GM04504 (cell line): ENCODE measurements at regions not wholly inside any gene's neighbourhood (a gene's known extent, or its start where the extent isn't known, plus 50 kb on each side); places are given as distances from the start of the nearest gene placed in this dataset.
"Not testable (repeated sequence)": the region's sequence is repeated elsewhere in the genome, so short reads cannot be mapped to it uniquely, and the experiment has no call there.

ENCODE experiments used
- DNase-seq: peaks from one replicate; pipeline ENCODE4 v3.0.0-alpha.2; 2012; ENCODE audit warnings: low read depth

- no peak for DNase-seq
These were observed 814.8 kb downstream of the BRD1 start for GRCh38 chr22:49012712-49013395.

DNA sequence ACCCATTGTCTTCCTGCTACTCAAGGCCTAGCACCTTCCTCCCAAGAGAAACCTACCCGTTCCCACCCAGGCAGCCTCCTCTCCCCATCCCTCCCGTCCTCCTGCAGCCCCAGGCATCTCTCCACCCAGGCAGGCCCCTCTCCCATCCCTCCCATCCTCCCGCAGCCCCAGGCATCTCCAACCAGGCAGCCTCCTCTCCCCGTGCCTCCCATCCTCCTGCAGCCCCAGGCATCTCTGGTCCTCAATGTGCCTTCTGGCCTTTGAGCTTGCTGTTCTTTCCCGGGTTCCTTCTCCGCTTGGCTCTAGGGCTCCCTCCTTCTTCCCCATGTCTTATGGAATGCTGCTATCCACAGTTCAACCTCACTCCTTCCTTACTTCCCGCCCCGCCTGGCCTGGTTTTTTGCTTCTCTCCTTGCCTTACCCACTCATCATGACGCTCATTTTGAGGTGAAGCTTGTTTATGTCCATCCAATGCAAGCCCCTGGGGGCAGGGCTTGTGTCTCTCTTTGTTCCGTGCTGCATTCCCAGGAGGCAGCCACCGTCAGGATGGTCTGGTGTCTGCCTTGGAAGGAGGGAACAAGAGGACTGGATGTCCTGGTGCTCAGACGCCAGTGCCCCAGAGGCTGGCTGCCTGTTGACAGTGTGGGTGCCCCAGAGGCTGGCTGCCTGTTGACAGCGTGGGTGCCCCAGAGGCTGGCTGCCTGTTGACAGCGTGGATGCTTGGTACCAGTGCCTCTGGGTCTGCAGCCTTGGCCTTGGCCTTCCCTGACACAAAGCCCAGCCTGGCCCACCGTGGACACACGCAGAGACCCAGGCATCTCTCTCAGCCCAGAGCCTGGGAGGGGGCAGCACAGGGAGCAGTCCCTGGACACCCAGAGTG, 815.7 kb downstream of the BRD1 start:
- DNase-seq: no peak

- no peak for DNase-seq
These were observed 816.3 kb downstream of the BRD1 start for GRCh38 chr22:49011379-49011768.

GRCh38 chr22:49010901-49011300, 816.8 kb downstream of the BRD1 start:
- no peak for DNase-seq

DNA sequence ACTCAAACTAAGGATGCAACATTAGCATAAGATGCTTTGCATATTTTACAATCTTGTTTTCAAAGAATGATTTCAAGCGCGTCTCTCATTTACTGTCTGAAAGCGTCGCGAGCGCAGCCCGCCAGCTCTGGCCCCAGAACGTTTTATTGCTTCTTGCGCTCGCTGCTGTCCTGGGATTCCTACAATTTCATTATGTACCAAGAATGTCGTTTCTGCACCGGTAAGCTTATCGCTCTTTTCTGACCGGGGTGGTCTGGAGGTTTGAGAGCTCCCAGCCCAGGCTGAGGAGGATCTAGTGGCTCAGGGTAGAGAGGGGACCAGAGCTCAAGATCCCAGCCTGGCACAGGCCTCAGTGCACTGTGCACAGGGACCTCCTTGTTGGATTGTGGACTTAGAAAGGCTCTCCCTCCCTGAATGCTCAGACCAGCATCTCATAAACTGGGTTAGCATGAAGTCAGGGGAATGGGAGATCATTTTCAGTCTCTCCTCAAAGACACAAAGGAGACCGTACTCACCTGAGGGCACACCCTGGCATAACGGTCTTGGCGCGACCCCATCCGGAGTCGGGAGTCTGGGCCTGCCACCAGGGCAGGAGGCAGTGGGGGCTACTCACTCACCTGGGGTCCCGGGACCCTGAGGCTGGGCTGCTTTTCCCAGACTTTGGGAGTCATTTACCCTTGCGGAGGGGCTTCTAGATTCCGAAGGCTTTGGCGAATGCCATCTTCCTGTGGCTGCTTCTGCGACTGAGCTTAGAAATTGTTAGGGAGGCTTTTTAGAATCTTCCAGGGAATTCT, 817.4 kb downstream of the BRD1 start:
- DNase-seq: no peak

DNA sequence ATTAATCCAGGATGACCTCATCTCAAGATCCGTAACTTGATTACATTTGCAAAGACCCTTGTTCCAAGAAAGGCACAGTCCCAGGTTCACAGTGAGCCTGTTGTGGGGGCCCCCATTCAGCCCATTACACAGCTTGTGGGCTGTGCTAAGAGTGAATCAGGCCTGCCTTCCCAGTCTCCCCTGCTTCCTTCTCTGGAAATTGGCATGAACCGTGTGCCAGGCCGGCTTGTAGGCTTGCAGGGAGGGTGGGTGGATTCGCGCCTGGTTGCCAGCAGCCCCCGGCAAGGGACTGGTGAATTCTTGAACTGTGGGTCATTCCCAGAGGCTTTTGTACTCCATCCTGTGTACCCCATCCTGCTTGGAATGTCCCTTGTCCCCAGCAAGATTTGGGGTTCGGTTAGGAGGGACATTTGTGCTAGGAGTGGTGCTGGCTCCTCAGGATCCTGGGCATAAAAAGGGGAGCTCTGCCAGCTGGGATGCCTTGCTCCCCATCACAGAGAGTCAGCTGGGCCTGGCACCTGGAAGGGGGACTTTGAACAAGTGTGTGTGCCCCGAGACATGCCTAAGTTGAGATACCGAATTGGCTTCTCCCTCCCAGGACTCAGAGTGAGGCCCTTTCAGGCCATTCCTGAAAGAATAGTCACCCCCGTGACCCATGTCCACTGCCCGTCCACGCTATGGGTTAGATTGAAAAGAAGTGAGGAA, 818.2 kb downstream of the BRD1 start:
- no peak for DNase-seq

DNA sequence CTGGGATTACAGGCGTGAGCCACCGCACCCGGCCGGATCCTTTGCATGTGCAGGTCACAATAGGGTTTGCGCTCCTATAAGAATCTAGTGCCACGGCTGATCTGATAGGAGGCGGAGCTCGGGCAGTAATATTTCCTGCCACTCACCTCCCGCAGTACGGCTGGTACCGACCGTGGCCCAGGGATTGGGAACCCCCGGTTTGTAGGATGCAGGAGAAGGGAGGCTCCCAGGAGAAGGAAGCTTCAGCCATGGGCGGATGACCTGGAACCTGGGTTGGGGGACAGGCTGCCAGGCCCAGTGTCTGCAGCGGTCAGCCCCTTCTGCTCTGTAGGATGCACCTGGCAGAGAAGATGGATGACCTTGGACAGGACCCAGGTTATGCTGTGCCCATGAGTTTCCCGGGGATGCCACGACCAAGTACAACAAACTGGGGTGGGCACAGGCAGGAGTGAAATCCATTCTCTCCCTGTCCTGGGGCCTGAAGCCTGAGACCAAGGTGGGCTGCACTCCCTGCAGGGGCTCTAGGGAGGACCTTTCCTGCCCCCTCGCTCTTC, 818.9 kb downstream of the BRD1 start:
- DNase-seq: no peak

DNA sequence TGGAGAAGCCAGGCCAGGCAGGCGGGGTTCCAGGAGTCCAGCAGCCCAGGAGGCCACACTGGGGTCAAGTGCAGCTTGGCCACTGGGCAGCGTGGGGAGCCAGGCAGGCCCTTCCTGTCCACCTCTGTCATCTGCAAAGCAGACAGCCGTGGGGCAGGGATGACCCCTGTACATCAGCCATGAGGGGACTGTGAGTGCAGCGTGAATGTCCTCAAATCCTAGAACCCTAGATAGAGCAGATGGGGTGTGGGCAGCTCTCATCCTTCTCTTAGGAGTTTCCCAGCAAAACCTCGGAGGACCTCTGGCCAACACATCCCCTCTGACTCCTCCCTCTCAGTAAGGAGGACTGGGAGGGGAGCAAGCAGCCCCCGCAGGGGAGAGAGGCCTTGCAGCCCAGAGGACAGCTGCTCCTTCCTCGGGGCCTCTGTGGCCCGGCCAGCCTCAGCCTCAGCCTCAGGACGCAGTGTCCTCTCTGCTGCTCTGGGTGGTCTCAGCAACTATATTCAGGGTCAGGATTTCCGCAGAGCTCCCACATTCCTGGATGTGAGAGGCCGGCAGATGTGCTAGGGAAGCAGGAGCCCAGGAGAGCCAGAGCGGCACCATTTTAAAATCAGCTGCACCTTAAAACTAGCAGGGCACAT, 820.5 kb downstream of the BRD1 start:
- no peak for DNase-seq

DNA sequence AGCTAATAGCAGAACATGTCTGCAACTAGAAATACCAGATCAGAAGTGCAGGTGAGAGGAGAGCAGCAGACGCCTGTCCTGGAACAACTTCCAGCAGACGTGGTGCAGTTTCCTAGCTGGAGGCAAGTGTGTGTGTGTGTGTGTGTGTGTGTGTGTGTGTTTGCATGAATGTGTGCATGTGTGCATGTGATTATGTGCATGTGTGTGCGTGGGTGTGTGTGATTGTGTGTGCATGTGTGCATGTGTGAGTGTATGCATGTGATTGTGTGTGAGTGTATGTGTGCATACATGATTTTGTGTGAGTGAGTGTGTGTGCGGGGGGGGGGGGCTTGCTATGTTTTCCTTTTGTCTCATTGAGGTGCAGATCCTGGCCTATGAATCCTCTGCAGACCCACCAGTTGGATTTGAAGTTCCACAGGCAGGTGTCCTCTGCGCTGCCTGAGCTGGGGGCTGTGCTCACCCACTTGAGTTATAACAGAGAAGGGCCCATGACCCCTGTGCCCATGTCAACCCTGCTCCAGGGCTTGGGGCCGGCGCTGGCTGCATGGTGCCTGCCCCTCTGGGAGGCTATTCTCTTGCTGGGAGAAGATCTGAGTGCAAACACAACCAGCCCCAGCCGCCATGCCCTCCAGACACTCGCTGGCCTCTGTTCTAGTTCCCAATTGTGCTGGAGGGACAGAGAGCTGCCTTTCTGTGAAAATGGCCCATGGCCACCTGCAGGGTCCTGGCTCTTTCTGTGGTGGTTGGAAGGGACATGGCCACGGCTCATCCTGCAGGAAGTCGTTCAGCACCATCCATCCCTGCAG, 821.3 kb downstream of the BRD1 start:
- no peak for DNase-seq

DNA sequence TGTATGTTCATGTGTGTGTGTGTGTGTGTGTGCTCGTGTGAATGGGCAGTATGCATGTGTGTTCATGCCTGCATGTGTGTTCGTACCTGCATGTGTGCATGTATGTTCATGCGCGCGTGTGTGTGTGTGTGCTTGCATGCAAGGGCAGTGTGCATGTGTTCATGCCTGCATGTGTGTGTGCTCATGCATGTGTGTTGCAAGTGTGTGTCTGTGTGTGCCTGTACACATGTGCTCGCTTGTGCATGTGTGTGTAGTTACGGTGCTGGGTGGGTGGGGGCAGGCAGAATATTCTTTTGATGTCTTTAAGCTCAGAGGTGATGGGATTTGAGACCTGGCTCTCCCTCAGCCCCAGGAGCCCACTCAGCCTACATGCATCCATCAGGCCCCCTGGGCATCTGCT, 822.1 kb downstream of the BRD1 start:
- DNase-seq: no peak

- DNase-seq: no peak
These were observed 822.9 kb downstream of the BRD1 start for GRCh38 chr22:49004484-49005399.

DNA sequence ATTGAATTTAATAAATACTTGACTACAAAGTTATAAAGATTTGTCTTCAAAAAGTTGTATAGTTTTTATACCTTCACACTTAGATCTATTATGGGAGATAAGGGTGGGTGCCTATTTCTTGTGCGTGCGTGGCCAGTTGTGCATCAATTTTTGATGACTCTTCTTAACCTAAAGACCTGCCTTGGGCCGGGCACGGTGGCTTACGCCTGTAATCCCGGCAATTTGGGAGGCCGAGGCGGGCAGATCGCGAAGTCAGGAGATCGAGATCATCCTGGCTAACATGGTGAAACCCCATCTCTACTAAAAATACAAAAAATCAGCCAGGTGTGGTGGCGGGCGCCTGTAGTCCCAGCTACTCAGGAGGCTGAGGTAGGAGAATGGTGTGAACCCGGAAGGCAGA, 830.1 kb downstream of the BRD1 start:
- DNase-seq: not testable (repeated sequence)

DNA sequence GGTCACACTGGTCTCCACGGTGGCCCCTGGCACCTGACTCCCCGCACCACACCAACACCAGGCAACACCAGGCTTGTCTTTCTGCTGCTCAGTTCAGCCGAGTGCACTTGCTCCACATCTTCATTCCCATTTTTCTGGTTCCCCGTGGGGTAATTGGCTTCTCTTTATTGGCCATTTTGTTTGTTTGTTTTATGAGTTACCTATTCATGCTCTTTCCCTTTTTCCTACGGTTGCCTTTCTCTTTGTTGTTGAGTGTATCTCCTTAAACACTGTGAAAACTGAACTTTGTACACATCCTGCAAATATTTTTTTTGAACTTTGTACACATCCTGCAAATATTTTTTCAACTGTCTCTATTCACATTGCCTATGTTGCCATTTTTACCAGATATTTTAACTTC, 834.0 kb downstream of the BRD1 start:
- DNase-seq: no peak

GRCh38 chr22:48984639-48985038, 843.0 kb downstream of the BRD1 start:
- no peak for DNase-seq

DNA sequence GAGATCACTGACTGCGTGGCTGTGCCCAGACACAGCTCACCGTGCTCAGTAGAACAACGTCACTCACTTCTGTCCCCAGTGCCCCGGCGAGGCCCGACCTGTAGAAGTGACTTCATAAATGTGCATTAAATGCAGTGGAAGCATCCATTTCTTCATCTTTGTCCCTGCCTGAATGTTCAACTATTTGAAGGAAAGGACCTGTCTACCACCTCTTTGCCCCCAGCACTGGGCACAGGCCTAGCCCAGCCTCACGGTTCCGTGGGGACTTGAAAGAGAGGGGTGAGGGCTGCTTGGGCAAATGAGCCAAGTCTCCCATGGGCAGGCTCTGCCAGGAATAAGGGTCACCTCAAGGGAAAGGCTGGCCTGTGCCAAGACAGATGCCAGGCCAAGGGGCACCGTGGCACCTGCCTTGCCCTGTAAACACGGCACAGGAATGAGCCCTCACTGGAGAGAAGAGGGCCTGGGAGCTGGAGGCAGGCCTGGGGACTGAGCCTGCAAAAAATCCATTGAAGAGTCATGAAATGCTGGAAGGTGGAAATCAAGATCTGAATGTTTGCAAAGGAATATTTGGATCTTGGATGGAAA, 845.3 kb downstream of the BRD1 start:
- DNase-seq: no peak

DNA sequence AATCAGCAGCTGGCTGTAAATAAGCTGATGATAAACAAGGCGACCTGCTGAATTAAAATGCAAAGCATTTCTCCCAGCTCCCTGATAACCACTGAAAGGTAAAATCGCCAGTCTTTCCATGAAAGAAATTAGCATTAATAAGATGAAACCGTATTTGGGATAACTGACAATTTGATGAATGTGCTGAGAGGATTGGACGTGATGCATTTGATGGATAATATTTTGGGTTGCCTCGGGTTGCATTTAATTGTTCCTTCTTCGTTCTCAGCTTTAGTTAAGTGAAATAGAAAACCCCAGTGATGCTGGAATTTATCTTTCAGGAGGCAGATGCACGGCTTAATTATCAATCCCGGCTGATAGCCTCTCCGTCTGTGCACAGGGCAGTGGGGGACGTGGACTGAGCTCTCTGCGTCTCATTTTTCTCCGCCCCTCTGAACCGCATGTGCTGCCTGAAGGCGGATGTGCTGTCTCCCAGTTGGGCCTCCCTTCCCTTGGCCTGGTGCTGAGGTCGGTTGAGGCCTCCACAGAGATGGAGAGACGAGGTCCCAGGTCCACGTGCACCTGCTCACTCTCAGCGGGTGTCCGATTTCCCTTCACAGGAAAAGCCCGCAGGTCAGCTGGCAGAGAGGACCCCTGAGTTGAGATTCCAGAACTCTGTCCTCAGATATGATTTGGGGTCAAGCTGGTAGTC, 846.2 kb downstream of the BRD1 start:
- no peak for DNase-seq

DNA sequence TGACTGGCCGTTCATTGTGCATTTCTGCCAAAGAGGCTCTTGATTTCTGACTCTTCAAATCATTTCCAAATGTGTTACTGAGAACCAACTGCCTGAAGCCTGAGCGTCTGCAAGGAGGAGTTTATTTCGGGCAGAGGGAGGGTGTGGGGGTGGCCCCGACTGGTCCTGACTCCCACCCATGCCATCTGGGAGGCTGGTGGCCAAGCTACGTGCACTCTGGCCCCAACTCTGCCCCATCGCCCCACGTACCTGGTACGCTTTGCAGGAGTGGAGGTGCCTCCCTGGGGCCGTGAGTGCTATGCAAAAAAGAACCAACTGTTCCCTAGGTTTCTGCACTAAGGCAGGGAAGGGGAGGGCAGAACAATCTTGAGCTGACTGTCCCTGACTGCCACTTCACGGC, 846.8 kb downstream of the BRD1 start:
- no peak for DNase-seq

GRCh38 chr22:48980409-48980808, 847.3 kb downstream of the BRD1 start:
- DNase-seq: no peak
